ENCODE measurements at regions not wholly inside any gene's neighbourhood (a gene's known extent, or its start where the extent isn't known, plus 50 kb on each side); places are given as distances from the start of the nearest gene placed in this dataset.

- no peak for DNase-seq
Measured at GRCh38 chr9:109549386-109549785, 51.3 kb upstream of the PTPN3 start.

GRCh38 chr9:109551651-109552050 is 53.5 kb upstream of the PTPN3 start:
- DNase-seq: no peak

GRCh38 chr9:109555215-109555614 is 57.1 kb upstream of the PTPN3 start:
- DNase-seq: no peak

GRCh38 chr9:109556061-109556460 is 58.0 kb upstream of the PTPN3 start:
- no peak for DNase-seq

- no peak for DNase-seq
Measured at GRCh38 chr9:109556786-109557185, 58.7 kb upstream of the PTPN3 start.

- DNase-seq: no peak
Measured at GRCh38 chr9:109557481-109557880, 59.4 kb upstream of the PTPN3 start.

- DNase-seq: no peak
Measured at GRCh38 chr9:109558718-109559151, 60.6 kb upstream of the PTPN3 start.

GRCh38 chr9:109560470-109561132 is 62.5 kb upstream of the PTPN3 start:
- no peak for DNase-seq

GRCh38 chr9:109561137-109561536 is 63.0 kb upstream of the PTPN3 start:
- no peak for DNase-seq

- DNase-seq: no peak
Measured at GRCh38 chr9:109568089-109568488, 70.0 kb upstream of the PTPN3 start.

- no peak for DNase-seq
Measured at GRCh38 chr9:109568568-109569210, 70.6 kb upstream of the PTPN3 start.

GRCh38 chr9:109574061-109574882 is 76.2 kb upstream of the PTPN3 start:
- DNase-seq: peak; percentile 65

- DNase-seq: no peak
Measured at GRCh38 chr9:109576762-109577161, 78.7 kb upstream of the PTPN3 start.

GRCh38 chr9:109579191-109579948 is 81.3 kb upstream of the PTPN3 start:
- DNase-seq: no peak

GRCh38 chr9:109582386-109582785 is 84.3 kb upstream of the PTPN3 start:
- DNase-seq: no peak

GRCh38 chr9:109584205-109584604 is 86.1 kb upstream of the PTPN3 start:
- DNase-seq: no peak

- DNase-seq: no peak
Measured at GRCh38 chr9:109585796-109586195, 87.7 kb upstream of the PTPN3 start.

- DNase-seq: no peak
Measured at GRCh38 chr9:109586993-109587392, 88.9 kb upstream of the PTPN3 start.

- no peak for DNase-seq
Measured at GRCh38 chr9:109588415-109588814, 90.3 kb upstream of the PTPN3 start.

GRCh38 chr9:109590966-109591365 is 92.9 kb upstream of the PTPN3 start:
- DNase-seq: no peak

- no peak for DNase-seq
Measured at GRCh38 chr9:109591691-109592090, 93.6 kb upstream of the PTPN3 start.

- no peak for DNase-seq
Measured at GRCh38 chr9:109593612-109594011, 95.5 kb upstream of the PTPN3 start.

GRCh38 chr9:109597496-109597895 is 99.4 kb upstream of the PTPN3 start:
- no peak for DNase-seq

All from EL (cell line).